ENCODE measurements at regions not wholly inside any gene's neighbourhood (a gene's known extent, or its start where the extent isn't known, plus 50 kb on each side); places are given as distances from the start of the nearest gene placed in this dataset.
"Not testable (repeated sequence)": the region's sequence is repeated elsewhere in the genome, so short reads cannot be mapped to it uniquely, and the experiment has no call there.

DNA sequence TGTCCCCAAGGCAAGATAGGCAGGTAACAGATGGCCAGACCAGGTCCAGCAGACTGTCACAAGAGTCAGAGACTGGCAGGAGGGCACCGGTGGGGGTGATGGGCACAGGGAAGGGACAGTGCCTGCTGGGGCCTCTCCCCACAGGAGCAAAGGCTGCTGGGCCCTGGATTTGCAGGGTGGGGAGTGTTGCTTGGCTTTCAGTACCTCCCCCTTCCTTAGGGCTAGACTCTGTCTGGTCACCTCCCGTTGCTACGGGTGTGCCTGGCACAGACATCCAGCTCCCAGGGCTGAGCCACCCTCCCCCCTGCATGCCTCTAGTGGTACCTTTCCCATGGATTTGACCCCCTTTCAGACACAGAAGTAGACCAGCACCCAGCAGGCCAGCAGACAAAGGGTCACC, 205.7 kb upstream of the TP53TG3 start:
- TF ChIP-seq, protein P1, sequence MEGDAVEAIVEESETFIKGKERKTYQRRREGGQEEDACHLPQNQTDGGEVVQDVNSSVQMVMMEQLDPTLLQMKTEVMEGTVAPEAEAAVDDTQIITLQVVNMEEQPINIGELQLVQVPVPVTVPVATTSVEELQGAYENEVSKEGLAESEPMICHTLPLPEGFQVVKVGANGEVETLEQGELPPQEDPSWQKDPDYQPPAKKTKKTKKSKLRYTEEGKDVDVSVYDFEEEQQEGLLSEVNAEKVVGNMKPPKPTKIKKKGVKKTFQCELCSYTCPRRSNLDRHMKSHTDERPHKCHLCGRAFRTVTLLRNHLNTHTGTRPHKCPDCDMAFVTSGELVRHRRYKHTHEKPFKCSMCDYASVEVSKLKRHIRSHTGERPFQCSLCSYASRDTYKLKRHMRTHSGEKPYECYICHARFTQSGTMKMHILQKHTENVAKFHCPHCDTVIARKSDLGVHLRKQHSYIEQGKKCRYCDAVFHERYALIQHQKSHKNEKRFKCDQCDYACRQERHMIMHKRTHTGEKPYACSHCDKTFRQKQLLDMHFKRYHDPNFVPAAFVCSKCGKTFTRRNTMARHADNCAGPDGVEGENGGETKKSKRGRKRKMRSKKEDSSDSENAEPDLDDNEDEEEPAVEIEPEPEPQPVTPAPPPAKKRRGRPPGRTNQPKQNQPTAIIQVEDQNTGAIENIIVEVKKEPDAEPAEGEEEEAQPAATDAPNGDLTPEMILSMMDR (IDR thresholded peaks at IDR 0.05 in 2 of 3, conservative IDR thresholded peaks at IDR 0.05 in 1 of 3; ENCODE audit: insufficient read depth in 2 of 3, low read depth in 1 of 3, low read length in 3 of 3) = not testable (repeated sequence)
- TF ChIP-seq STAT5B (CRISPR knock-in tag; IDR thresholded peaks at IDR 0.05) = not testable (repeated sequence)

Measured in K562 (cell line).